C4-2B (cell line): ENCODE measurements at regions not wholly inside any gene's neighbourhood (a gene's known extent, or its start where the extent isn't known, plus 50 kb on each side); places are given as distances from the start of the nearest gene placed in this dataset.
"Not testable (repeated sequence)": the region's sequence is repeated elsewhere in the genome, so short reads cannot be mapped to it uniquely, and the experiment has no call there.

ENCODE experiments used
- H3K27ac ChIP-seq: fragments of 450-650 bp; 2 replicates; pipeline ENCODE4 v1.5.1; 2017
- CTCF ChIP-seq: fragments of 450-650 bp; conservative IDR thresholded peaks from 2 replicates; pipeline ENCODE4 v1.5.1; 2017; ENCODE audit warnings: mild to moderate bottlenecking
- ZFX ChIP-seq: fragments of 450-650 bp; IDR thresholded peaks from 2 replicates; pipeline ENCODE4 v1.6.1; 2017

GRCh38 chr6:111940801-111941200, 67.5 kb upstream of the FYN start:
- no peak overlapping the region for H3K27ac ChIP-seq
- no peak for TF ChIP-seq CTCF
- no peak for TF ChIP-seq ZFX

- H3K27ac ChIP-seq: no peak overlapping the region
- TF ChIP-seq CTCF: no peak
- TF ChIP-seq ZFX: no peak
These were observed 68.6 kb upstream of the FYN start for GRCh38 chr6:111941686-111942330.

GRCh38 chr6:111942561-111942960, 69.3 kb upstream of the FYN start:
- no peak overlapping the region for H3K27ac ChIP-seq
- TF ChIP-seq ZFX (no peak), CTCF (no peak)

- H3K27ac ChIP-seq: no peak overlapping the region
- no peak for TF ChIP-seq ZFX
- TF ChIP-seq CTCF: no peak
These were observed 70.0 kb upstream of the FYN start for GRCh38 chr6:111943266-111943665.

- no peak overlapping the region for H3K27ac ChIP-seq
- no peak for TF ChIP-seq ZFX
- no peak for TF ChIP-seq CTCF
These were observed 70.5 kb upstream of the FYN start for GRCh38 chr6:111943726-111944125.

- H3K27ac ChIP-seq: no peak overlapping the region
- TF ChIP-seq CTCF (no peak), ZFX (no peak)
These were observed 71.3 kb upstream of the FYN start for GRCh38 chr6:111944541-111944940.

GRCh38 chr6:111949546-111949945, 76.3 kb upstream of the FYN start:
- H3K27ac ChIP-seq: no peak overlapping the region
- TF ChIP-seq CTCF (no peak), ZFX (no peak)

GRCh38 chr6:111949984-111950383, 76.7 kb upstream of the FYN start:
- not testable (repeated sequence) for H3K27ac ChIP-seq
